ENCODE measurements at regions not wholly inside any gene's neighbourhood (a gene's known extent, or its start where the extent isn't known, plus 50 kb on each side); places are given as distances from the start of the nearest gene placed in this dataset.

DNA sequence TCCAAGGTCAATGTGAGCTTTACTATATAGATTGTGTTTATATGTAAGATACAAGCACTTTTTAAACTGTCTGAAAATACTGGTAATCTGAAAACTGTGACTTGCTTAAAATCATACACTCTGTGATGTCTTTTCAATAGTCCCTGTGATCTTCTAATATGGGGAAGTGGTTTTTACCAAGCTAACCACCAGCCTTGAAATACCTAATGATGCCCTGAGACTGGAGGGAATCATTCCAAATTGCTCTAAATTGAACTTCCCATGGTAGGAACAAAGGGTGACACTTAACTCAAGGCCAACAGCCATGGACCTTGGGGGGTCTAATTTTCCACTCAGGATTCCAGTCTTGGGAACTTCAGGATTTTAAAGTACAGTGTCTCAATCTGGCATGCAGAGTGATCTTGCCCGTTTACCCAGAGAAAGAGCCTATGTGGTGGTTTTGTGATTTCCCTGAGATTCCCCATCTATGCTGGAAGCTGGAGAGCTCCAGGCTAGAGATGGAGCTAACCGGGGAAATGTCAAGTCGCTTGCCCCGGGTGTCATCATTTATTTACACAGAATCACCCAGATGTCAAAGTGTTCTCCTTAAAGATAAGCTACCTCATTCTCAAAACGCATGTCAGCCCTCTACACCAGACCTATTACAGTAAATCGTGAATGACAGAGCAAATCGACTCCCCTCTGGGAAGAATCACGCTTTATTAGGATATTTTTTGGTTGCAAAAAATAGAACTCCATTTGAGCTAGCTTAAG is 198.5 kb downstream of the SP3 start:
- TF ChIP-seq, protein P1, sequence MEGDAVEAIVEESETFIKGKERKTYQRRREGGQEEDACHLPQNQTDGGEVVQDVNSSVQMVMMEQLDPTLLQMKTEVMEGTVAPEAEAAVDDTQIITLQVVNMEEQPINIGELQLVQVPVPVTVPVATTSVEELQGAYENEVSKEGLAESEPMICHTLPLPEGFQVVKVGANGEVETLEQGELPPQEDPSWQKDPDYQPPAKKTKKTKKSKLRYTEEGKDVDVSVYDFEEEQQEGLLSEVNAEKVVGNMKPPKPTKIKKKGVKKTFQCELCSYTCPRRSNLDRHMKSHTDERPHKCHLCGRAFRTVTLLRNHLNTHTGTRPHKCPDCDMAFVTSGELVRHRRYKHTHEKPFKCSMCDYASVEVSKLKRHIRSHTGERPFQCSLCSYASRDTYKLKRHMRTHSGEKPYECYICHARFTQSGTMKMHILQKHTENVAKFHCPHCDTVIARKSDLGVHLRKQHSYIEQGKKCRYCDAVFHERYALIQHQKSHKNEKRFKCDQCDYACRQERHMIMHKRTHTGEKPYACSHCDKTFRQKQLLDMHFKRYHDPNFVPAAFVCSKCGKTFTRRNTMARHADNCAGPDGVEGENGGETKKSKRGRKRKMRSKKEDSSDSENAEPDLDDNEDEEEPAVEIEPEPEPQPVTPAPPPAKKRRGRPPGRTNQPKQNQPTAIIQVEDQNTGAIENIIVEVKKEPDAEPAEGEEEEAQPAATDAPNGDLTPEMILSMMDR (IDR thresholded peaks at IDR 0.05), result no peak
- WGBS, 3 donors, result 75 to 86% (median 81%) methylated on average over 8 of the region's 8 CpGs
- H3K4me1 ChIP-seq, result no peaks in the 10 kb centered on the region
- no peaks in the 10 kb centered on the region for H3K9me3 ChIP-seq
- H3K27me3 ChIP-seq (ENCODE audit: insufficient read depth in 3 of 3, low read length in 2 of 3), result no peaks in the 10 kb centered on the region
- ATAC-seq (no peak), DNase-seq (no peak)
- intact Hi-C loops (cut with DNase I), result no loop called here
- H3K36me3 ChIP-seq (ENCODE audit: insufficient read depth in 1 of 2, low read depth in 1 of 2), result no peaks in the 10 kb centered on the region
- no peak overlapping the region for H3K4me3 ChIP-seq
- no peak overlapping the region for H3K27ac ChIP-seq

DNA sequence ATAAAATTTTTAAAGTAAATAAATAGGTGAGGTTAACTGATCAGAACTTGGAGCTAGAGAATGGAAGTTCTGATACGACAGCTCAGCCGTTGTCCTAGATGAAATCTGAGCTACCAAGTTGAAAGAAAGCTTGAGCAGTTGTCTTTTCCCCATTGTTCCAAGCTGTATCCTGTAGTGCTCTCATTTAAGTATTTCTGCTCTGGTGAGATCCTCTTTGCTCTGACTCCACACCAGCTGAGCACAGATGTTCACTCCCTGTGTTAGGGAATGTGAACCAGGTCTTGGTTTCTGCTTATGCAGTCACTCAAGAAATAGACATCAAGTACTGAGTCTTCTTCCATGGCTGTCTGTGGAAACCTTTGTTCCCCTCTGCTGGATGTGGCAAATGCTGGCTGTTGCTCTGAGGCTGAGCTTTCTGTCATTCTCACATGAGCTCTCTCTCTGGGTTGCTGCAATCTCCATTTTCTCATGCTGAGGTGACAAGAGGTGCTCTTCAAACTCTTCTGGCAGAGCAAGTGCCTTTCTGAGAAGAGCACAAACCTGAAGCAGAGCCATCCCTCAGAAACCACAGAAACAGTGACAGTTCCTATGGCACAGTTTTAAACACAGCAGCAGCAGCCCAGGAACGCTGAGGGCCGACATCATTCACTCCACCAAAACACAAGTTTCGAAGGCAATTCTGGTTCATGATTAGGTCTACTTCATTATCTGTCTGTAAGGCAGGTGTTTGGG is 194.1 kb downstream of the SP3 start:
- Histone ChIP-seq H3K27me3 (ENCODE audit: insufficient read depth in 3 of 3, low read length in 2 of 3) (no peaks in the 10 kb centered on the region), H3K36me3 (ENCODE audit: insufficient read depth in 1 of 2, low read depth in 1 of 2) (no peaks in the 10 kb centered on the region), H3K9me3 (no peaks in the 10 kb centered on the region), H3K4me3 (no peak overlapping the region), H3K27ac (no peak overlapping the region), H3K4me1 (no peaks in the 10 kb centered on the region)
- TF ChIP-seq, protein P1 (IDR thresholded peaks at IDR 0.05), result no peak
- 82 to 85% (median 83%) methylated on average over 5 of the region's 5 CpGs for WGBS, 3 donors
- DNase-seq, result no peak
- intact Hi-C loops (cut with DNase I), result no loop called here
- no peak for ATAC-seq

DNA sequence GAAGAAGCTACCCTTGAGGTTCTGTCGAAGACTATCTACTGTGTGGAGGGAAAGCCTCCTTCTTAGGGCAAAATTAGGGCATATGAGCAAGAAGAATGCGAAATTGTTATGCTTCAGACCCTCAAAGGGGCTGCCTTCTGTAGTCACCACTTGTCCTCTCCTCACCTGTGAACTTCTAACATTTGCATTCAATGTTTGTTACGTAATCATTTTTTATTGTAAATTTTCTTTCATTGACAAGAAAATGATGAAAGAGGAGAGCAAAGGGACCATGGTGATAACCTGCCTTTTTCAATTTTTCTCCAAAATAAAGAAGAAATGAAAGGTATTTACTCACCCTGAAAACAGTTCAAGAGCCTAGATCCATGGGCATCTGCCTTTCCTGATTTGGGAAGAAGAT is 193.0 kb downstream of the SP3 start:
- no peaks in the 10 kb centered on the region for H3K27me3 ChIP-seq (ENCODE audit: insufficient read depth in 3 of 3, low read length in 2 of 3)
- intact Hi-C loops (cut with DNase I), result no loop called here
- 87 to 100% (median 90%) methylated on average over 3 of the region's 3 CpGs for WGBS, 3 donors
- DNase-seq, result no peak
- no peak for ATAC-seq
- H3K4me1 ChIP-seq, result no peaks in the 10 kb centered on the region
- no peaks in the 10 kb centered on the region for H3K36me3 ChIP-seq (ENCODE audit: insufficient read depth in 1 of 2, low read depth in 1 of 2)
- H3K27ac ChIP-seq, result no peak overlapping the region
- H3K4me3 ChIP-seq, result no peak overlapping the region
- no peaks in the 10 kb centered on the region for H3K9me3 ChIP-seq
- TF ChIP-seq, protein P1 (IDR thresholded peaks at IDR 0.05), result no peak

DNA sequence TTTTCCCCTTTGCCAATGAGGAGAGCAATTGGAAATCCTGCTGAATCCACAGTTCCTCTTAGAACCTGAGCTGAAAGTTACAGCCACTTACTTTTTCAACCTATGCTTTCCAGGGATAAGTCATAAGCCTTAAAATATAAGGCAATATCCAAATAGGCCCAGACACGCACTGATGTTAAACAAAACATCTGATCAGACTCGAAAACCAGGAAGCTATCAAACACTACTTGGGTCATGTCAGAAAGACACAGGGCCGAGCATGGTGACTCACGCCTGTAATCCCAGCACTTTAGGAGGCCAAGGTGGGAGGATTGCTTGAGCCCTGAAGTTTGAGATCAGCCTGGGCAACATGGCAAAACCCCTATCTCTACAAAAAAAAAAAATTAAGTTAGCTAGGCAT is 192.1 kb downstream of the SP3 start:
- ATAC-seq (no peak), DNase-seq (no peak)
- H3K4me1 ChIP-seq, result no peaks in the 10 kb centered on the region
- no peaks in the 10 kb centered on the region for H3K36me3 ChIP-seq (ENCODE audit: insufficient read depth in 1 of 2, low read depth in 1 of 2)
- no peaks in the 10 kb centered on the region for H3K9me3 ChIP-seq
- intact Hi-C loops (cut with DNase I), result no loop called here
- no peak overlapping the region for H3K4me3 ChIP-seq
- no peaks in the 10 kb centered on the region for H3K27me3 ChIP-seq (ENCODE audit: insufficient read depth in 3 of 3, low read length in 2 of 3)
- TF ChIP-seq, protein P1 (IDR thresholded peaks at IDR 0.05), result no peak
- no peak overlapping the region for H3K27ac ChIP-seq
- 90 to 94% (median 92%) methylated on average over 4 of the region's 4 CpGs for WGBS, 3 donors
